GM13976 (cell line): ENCODE measurements at regions not wholly inside any gene's neighbourhood (a gene's known extent, or its start where the extent isn't known, plus 50 kb on each side); places are given as distances from the start of the nearest gene placed in this dataset.

Experiments used
- DNase-seq: peaks from one replicate; pipeline ENCODE4 v3.0.0; 2012; ENCODE audit warnings: low spot score
- CTCF ChIP-seq: IDR thresholded peaks from 2 replicates; pipeline ENCODE4 v1.5.1; 2012; ENCODE audit warnings: borderline replicate concordance, mild to moderate bottlenecking; ENCODE audit not compliant: insufficient read depth; ENCODE audit errors: extremely low read depth, missing control alignments, control extremely low read depth
- in situ Hi-C: fragments of 300-500 bp; cut with MboI; formaldehyde crosslinking; loops from one replicate; pipeline ENCODE4 v1.12.0; 2022; ENCODE audit warnings: low sequenced_read_pairs, mixed read lengths, inconsistent platforms; ENCODE audit not compliant: unreplicated experiment

- in situ Hi-C loops, result no loop called here
- TF ChIP-seq CTCF, result no peak
Observed at GRCh38 chr7:42491106-42491505, 254.1 kb upstream of the GLI3 start.

GRCh38 chr7:42489299-42489698 lies 252.3 kb upstream of the GLI3 start:
- in situ Hi-C loops, result no loop called here
- TF ChIP-seq CTCF, result no peak
- DNase-seq, result no peak

More at GRCh38 chr7:42491106-42491505, 254.1 kb upstream of the GLI3 start:
- DNase-seq, result no peak

GRCh38 chr7:42485301-42485766 lies 248.3 kb upstream of the GLI3 start:
- in situ Hi-C loops, result no loop called here

GRCh38 chr7:42483886-42484285 lies 246.9 kb upstream of the GLI3 start:
- no peak for DNase-seq
- no peak for TF ChIP-seq CTCF
- in situ Hi-C loops, result no loop called here

More at GRCh38 chr7:42485301-42485766, 248.3 kb upstream of the GLI3 start:
- DNase-seq, result no peak
- TF ChIP-seq CTCF, result no peak

GRCh38 chr7:42479816-42480633 lies 243.0 kb upstream of the GLI3 start:
- TF ChIP-seq CTCF, result no peak
- in situ Hi-C loops, result no loop called here
- no peak for DNase-seq

GRCh38 chr7:42479452-42479815 lies 242.4 kb upstream of the GLI3 start:
- in situ Hi-C loops, result no loop called here
- no peak for TF ChIP-seq CTCF
- DNase-seq, result no peak
